ENCODE measurements at regions not wholly inside any gene's neighbourhood (a gene's known extent, or its start where the extent isn't known, plus 50 kb on each side); places are given as distances from the start of the nearest gene placed in this dataset.

GRCh38 chr10:90222372-90222771 lies 521.0 kb downstream of the KIF20B start:
- no peak for TF ChIP-seq CTCF (IDR thresholded peaks at IDR 0.05)
- TF ChIP-seq NPAS2 (CRISPR knock-in tag; IDR thresholded peaks at IDR 0.05; ENCODE audit: borderline replicate concordance), result no peak
- TF ChIP-seq POLR2A (IDR thresholded peaks at IDR 0.05; ENCODE audit: low read length), result no peak
- no peak for TF ChIP-seq RFX5 (IDR thresholded peaks at IDR 0.05)
- no peak for TF ChIP-seq FOXS1 (CRISPR knock-in tag; IDR thresholded peaks at IDR 0.05)
